Epithelial cell of esophagus (primary cell): ENCODE measurements at regions not wholly inside any gene's neighbourhood (a gene's known extent, or its start where the extent isn't known, plus 50 kb on each side); places are given as distances from the start of the nearest gene placed in this dataset.

ENCODE experiments used
- DNase-seq: peaks from one replicate; pipeline ENCODE4 v3.0.0; 2010; ENCODE audit warnings: low read depth
- H3K4me3 ChIP-seq: 2 replicates; pipeline ENCODE4 v1.5.1; 2011; ENCODE audit warnings: mild to moderate bottlenecking, low read length, control low read depth
- TF ChIP-seq, protein P1 (sequence below): IDR thresholded peaks from 2 replicates; pipeline ENCODE4 v1.5.1; 2011; ENCODE audit warnings: low read depth, mild to moderate bottlenecking, low read length, control low read depth, inconsistent platforms; ENCODE audit not compliant: insufficient read depth; ENCODE audit errors: missing control alignments

DNA sequence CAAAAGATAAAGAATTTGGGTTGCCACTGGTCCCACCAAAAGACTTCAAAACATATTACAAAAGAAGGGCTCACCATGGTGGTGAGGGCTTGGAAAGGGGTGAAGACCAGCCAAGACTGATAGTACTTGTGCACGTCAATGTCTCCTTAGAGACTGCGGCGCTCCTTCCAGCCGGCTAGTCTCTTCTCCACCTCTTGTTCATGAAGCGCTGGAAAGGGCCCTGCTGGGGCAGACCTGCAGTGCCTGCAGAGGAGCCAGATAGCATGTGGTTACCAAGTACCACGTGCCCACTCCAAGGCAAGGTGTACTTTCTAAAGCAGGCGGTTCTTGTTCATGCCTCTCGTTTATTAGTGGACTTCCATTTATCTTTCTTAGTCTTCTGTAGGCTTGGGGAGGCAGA lies 92.7 kb upstream of the FAM20A start:
- TF ChIP-seq, protein P1, sequence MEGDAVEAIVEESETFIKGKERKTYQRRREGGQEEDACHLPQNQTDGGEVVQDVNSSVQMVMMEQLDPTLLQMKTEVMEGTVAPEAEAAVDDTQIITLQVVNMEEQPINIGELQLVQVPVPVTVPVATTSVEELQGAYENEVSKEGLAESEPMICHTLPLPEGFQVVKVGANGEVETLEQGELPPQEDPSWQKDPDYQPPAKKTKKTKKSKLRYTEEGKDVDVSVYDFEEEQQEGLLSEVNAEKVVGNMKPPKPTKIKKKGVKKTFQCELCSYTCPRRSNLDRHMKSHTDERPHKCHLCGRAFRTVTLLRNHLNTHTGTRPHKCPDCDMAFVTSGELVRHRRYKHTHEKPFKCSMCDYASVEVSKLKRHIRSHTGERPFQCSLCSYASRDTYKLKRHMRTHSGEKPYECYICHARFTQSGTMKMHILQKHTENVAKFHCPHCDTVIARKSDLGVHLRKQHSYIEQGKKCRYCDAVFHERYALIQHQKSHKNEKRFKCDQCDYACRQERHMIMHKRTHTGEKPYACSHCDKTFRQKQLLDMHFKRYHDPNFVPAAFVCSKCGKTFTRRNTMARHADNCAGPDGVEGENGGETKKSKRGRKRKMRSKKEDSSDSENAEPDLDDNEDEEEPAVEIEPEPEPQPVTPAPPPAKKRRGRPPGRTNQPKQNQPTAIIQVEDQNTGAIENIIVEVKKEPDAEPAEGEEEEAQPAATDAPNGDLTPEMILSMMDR = no peak
- H3K4me3 ChIP-seq = no peak overlapping the region
- DNase-seq = no peak

DNA sequence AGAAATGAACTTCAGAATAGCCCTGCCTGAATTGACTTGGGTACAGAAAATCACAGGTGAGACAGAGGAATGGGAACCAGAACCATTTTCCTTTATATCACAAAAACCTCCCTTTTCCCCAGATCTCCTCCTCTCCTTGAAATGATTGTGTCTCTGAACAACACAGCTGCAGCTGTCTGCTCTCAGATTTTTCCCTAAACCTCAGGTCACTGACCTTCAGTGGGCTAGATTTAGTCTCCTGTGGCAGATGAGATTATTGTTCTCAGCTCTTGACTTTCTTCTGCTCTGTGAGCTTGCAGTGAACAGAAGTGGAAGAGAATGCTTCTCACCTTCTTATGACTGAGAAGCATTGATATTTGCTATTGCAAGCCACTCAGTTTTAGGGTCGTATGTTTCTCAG lies 92.3 kb upstream of the FAM20A start:
- H3K4me3 ChIP-seq = no peak overlapping the region
- TF ChIP-seq, protein P1 = no peak
- no peak for DNase-seq

DNA sequence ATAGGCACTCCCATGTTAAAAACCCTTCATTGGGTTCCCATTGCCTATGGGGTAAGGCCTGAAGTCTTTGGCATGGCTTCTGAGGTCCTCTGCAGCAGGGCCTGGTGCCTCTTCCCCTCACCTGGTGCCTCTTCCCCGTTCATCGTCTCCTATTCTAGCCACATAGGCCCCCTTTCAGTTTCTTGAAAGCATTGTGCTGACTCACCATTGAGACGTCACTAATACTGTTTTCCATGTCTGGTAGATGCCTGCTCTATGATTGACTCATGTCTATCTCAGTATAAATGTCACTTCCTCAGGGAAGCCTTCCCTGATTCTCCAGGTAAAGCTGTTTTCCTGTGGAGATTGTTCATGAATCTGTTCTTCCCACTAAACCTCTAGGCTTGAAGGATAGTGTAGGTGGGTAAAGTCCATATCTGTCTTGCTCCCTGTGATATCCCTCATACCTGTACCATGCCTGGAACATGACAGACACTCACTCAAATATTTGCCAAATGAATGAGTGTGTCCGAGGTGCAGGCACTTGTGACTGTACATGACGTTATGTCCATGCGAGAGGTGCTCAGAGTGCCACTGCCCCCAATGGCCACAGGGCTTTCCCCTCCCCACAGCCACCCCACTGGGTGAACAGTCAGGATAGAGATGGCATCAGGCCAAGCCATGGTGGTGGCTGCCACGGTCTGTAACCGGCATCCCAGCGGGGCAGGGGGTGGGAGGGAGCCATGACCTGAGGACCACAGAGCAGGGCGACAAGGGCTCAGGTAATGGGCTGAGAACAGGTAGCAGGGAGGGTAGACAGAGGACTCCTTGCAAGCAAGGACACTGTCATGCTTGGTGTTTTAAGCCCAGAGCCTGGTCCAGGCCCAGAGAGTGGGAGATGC lies 85.2 kb upstream of the FAM20A start:
- no peak for DNase-seq
- TF ChIP-seq, protein P1 = no peak
- no peak overlapping the region for H3K4me3 ChIP-seq

DNA sequence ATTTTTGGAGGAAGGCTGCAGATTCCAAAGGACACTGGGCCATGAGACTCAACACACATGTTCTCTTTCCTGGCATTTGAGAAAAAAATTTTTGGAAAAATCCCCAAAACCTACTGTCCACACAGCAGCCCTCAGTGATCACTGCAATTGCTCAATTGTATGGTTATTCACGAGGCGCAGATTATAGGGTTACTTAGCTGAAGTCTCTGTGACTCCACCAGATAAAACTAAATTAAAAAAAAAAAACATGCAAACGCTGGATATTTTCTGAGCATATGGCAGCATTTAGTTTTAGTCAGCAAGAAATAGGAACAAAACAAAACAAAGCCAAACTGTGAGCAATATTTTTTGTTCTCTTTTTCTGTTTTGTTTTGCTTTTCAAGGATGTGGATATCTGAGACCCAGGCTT lies 83.8 kb upstream of the FAM20A start:
- TF ChIP-seq, protein P1 = no peak
- no peak overlapping the region for H3K4me3 ChIP-seq
- DNase-seq = no peak

DNA sequence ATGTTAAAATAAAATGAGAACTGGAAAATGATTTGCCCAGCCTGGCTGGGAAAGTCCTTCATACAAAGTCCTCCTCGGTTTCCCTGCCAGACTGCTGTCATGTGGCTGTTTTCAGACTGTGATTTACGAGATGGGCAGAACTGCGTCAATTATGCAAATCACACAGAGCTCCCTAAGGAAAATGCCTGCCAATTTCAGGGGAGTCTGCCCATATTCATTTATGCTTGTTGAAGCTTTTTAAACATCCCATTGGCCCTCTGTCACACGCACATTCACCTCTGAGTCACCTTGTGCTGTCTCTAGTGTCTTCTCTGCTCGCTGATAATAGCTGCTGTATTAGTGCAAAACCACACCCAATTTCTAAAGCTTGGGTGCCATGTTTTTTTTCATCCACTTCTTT lies 81.7 kb upstream of the FAM20A start:
- DNase-seq = no peak
- no peak overlapping the region for H3K4me3 ChIP-seq
- TF ChIP-seq, protein P1 = no peak

DNA sequence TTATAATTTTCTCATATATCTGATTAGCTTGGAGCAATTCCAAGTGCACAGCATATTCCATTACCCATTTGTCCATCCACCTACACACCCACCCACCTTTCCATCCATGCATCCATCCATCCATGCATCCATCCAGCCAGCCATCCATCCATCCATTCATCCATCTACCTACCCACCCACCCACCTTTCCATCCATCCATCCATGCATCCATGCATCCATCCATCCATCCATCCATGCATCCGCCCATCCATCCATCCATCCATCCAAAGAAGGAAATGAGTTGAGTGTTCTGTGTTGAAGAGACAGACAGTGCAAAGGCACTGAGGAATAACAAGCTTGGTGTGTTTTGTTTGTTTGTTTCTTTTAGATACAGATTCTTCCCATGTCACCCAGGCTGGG lies 78.7 kb upstream of the FAM20A start:
- no peak for DNase-seq
- TF ChIP-seq, protein P1 = no peak

DNA sequence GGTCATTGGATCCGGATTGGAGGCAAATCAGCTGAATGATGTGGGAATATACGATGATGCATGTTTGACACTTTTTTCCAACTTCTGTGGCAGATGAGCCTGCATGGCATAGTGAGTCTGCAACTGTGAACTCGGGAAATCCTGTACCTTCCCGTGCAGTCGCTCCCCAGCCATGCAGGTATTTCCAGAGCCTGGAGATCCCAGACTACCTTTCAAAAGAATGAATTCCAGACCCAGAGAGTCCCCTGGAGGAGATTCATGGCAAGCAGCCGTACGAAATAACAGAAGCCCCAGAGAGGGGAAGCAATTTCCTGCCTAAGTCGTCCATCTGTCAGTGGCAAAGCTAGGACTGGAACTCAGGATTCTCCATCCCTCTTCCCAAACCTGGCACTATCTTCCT lies 75.7 kb upstream of the FAM20A start:
- TF ChIP-seq, protein P1 = no peak

More for the DNA sequence above, 78.7 kb upstream of the FAM20A start:
- H3K4me3 ChIP-seq = no peak overlapping the region

More for the DNA sequence above, 75.7 kb upstream of the FAM20A start:
- DNase-seq = no peak
- H3K4me3 ChIP-seq = no peak overlapping the region
